ENCODE measurements at regions not wholly inside any gene's neighbourhood (a gene's known extent, or its start where the extent isn't known, plus 50 kb on each side); places are given as distances from the start of the nearest gene placed in this dataset.
A peak's percentile ranks its signal among the peaks of the same experiment; 100 is the strongest.

- DNase-seq (ENCODE audit: extremely low spot score), result no peak
- Histone ChIP-seq H3K4me1 (ENCODE audit: insufficient read depth) (no peaks in the 10 kb centered on the region), H3K27ac (ENCODE audit: low read depth) (no peak overlapping the region), H3K4me3 (ENCODE audit: low read depth, low read length) (no peak overlapping the region), H3K36me3 (ENCODE audit: insufficient read depth) (no peaks in the 10 kb centered on the region)
- 93% methylated on average over 2 of the region's 2 CpGs for WGBS
These were observed 51.3 kb upstream of the CNKSR3 start for GRCh38 chr6:154561750-154562149.

GRCh38 chr6:154565331-154565730 is 54.8 kb upstream of the CNKSR3 start:
- DNase-seq (ENCODE audit: extremely low spot score), result no peak
- H3K4me1 ChIP-seq (ENCODE audit: insufficient read depth), result no peaks in the 10 kb centered on the region
- no peak overlapping the region for H3K27ac ChIP-seq (ENCODE audit: low read depth)
- H3K36me3 ChIP-seq (ENCODE audit: insufficient read depth), result no peaks in the 10 kb centered on the region
- 96% methylated on average over 5 of the region's 5 CpGs for WGBS
- no peak overlapping the region for H3K4me3 ChIP-seq (ENCODE audit: low read depth, low read length)

- no peak for DNase-seq (ENCODE audit: extremely low spot score)
- Histone ChIP-seq H3K4me1 (ENCODE audit: insufficient read depth) (no peaks in the 10 kb centered on the region), H3K4me3 (ENCODE audit: low read depth, low read length) (no peak overlapping the region), H3K27ac (ENCODE audit: low read depth) (no peak overlapping the region), H3K36me3 (ENCODE audit: insufficient read depth) (no peaks in the 10 kb centered on the region)
- WGBS, result over 99% methylated on average over 2 of the region's 2 CpGs
These were observed 56.4 kb upstream of the CNKSR3 start for GRCh38 chr6:154566866-154567265.

DNA sequence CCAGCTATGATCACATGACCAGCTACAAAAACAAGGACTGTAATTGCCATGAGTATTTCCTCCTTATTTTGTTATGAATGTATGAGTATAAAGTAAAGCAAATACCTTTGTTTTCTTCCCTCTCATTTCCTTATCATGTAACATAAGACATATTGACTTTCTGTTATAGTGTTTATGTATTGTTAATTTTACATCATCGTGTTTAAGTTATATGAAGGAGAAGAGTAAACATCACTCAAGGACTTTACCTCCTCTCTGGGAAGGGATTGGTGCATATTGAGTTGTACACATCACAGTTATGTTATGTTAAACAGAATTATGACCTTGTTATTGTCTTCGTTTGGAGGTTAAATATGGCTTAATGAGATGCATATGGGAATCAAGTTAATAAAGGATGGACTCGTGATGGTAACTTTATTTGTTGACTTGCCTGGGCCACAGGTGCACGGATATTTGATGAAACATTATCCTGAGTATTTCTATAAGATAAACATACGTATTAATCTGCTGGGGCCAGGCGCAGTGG is 57.3 kb upstream of the CNKSR3 start:
- no peak for DNase-seq (ENCODE audit: extremely low spot score)
- 85% methylated on average over 6 of the region's 6 CpGs for WGBS

GRCh38 chr6:154569156-154569862 is 58.8 kb upstream of the CNKSR3 start:
- 22% methylated on average over 3 of the region's 3 CpGs for WGBS
- H3K4me3 ChIP-seq (ENCODE audit: low read depth, low read length), result no peak overlapping the region
- H3K27ac ChIP-seq (ENCODE audit: low read depth), result no peak overlapping the region
- no peaks in the 10 kb centered on the region for H3K36me3 ChIP-seq (ENCODE audit: insufficient read depth)
- no peaks in the 10 kb centered on the region for H3K4me1 ChIP-seq (ENCODE audit: insufficient read depth)
- DNase-seq (ENCODE audit: extremely low spot score), result peak; percentile 64

More for the DNA sequence above, 57.3 kb upstream of the CNKSR3 start:
- H3K27ac ChIP-seq (ENCODE audit: low read depth), result no peak overlapping the region
- no peaks in the 10 kb centered on the region for H3K4me1 ChIP-seq (ENCODE audit: insufficient read depth)
- no peak overlapping the region for H3K4me3 ChIP-seq (ENCODE audit: low read depth, low read length)
- H3K36me3 ChIP-seq (ENCODE audit: insufficient read depth), result no peaks in the 10 kb centered on the region

GRCh38 chr6:154570505-154570904 is 60.0 kb upstream of the CNKSR3 start:
- H3K4me3 ChIP-seq (ENCODE audit: low read depth, low read length), result no peak overlapping the region
- WGBS, result 98% methylated on average over 2 of the region's 2 CpGs

GRCh38 chr6:154572556-154572955 is 62.1 kb upstream of the CNKSR3 start:
- DNase-seq (ENCODE audit: extremely low spot score), result no peak
- WGBS, result 60% methylated on average over 6 of the region's 6 CpGs
- no peaks in the 10 kb centered on the region for H3K4me1 ChIP-seq (ENCODE audit: insufficient read depth)

More at GRCh38 chr6:154570505-154570904, 60.0 kb upstream of the CNKSR3 start:
- Histone ChIP-seq H3K4me1 (ENCODE audit: insufficient read depth) (no peaks in the 10 kb centered on the region), H3K36me3 (ENCODE audit: insufficient read depth) (no peaks in the 10 kb centered on the region), H3K27ac (ENCODE audit: low read depth) (no peak overlapping the region)
- no peak for DNase-seq (ENCODE audit: extremely low spot score)

GRCh38 chr6:154578004-154578559 is 67.6 kb upstream of the CNKSR3 start:
- Histone ChIP-seq H3K4me1 (ENCODE audit: insufficient read depth) (no peaks in the 10 kb centered on the region), H3K36me3 (ENCODE audit: insufficient read depth) (no peaks in the 10 kb centered on the region), H3K27ac (ENCODE audit: low read depth) (no peak overlapping the region), H3K4me3 (ENCODE audit: low read depth, low read length) (no peak overlapping the region)
- DNase-seq (ENCODE audit: extremely low spot score), result no peak
- WGBS, result 88% methylated on average over 3 of the region's 3 CpGs

More at GRCh38 chr6:154572556-154572955, 62.1 kb upstream of the CNKSR3 start:
- H3K4me3 ChIP-seq (ENCODE audit: low read depth, low read length), result no peak overlapping the region
- H3K36me3 ChIP-seq (ENCODE audit: insufficient read depth), result no peaks in the 10 kb centered on the region
- H3K27ac ChIP-seq (ENCODE audit: low read depth), result no peak overlapping the region

DNA sequence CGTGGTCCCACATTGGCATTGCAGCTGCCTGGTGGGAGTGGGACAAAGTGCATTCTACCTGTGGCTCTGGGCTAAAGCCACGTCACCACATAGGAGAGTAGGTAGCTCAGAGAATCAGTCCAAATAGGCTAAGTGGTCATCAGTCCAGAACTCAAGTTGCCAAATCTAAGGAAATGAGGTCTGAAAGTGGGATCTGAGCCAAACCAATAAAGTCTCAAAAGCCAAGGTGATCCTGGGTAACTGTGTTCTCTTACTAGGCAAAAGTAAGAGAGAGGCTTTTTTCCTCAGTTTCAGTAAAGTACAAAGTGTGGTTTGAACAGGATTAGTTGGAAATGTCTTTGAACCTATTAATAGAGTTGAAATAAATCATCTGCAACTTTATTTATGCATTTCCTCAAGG is 68.6 kb upstream of the CNKSR3 start:
- no peak for DNase-seq (ENCODE audit: extremely low spot score)
- 68% methylated on average over 2 of the region's 2 CpGs for WGBS
- H3K4me1 ChIP-seq (ENCODE audit: insufficient read depth), result no peaks in the 10 kb centered on the region
- no peak overlapping the region for H3K4me3 ChIP-seq (ENCODE audit: low read depth, low read length)
- no peak overlapping the region for H3K27ac ChIP-seq (ENCODE audit: low read depth)
- H3K36me3 ChIP-seq (ENCODE audit: insufficient read depth), result no peaks in the 10 kb centered on the region

GRCh38 chr6:154579485-154579884 is 69.0 kb upstream of the CNKSR3 start:
- Histone ChIP-seq H3K4me1 (ENCODE audit: insufficient read depth) (no peaks in the 10 kb centered on the region), H3K27ac (ENCODE audit: low read depth) (no peak overlapping the region), H3K36me3 (ENCODE audit: insufficient read depth) (no peaks in the 10 kb centered on the region), H3K4me3 (ENCODE audit: low read depth, low read length) (no peak overlapping the region)
- WGBS, result 22% methylated on average over 3 of the region's 3 CpGs
- no peak for DNase-seq (ENCODE audit: extremely low spot score)

- H3K4me1 ChIP-seq (ENCODE audit: insufficient read depth), result no peaks in the 10 kb centered on the region
- no peaks in the 10 kb centered on the region for H3K36me3 ChIP-seq (ENCODE audit: insufficient read depth)
- DNase-seq (ENCODE audit: extremely low spot score), result no peak
- no peak overlapping the region for H3K4me3 ChIP-seq (ENCODE audit: low read depth, low read length)
- H3K27ac ChIP-seq (ENCODE audit: low read depth), result no peak overlapping the region
These were observed 70.1 kb upstream of the CNKSR3 start for GRCh38 chr6:154580397-154581135.

GRCh38 chr6:154582696-154583095 is 72.2 kb upstream of the CNKSR3 start:
- DNase-seq (ENCODE audit: extremely low spot score), result no peak
- Histone ChIP-seq H3K27ac (ENCODE audit: low read depth) (no peak overlapping the region), H3K4me1 (ENCODE audit: insufficient read depth) (no peaks in the 10 kb centered on the region), H3K36me3 (ENCODE audit: insufficient read depth) (no peaks in the 10 kb centered on the region), H3K4me3 (ENCODE audit: low read depth, low read length) (no peak overlapping the region)
- 64% methylated on average over 1 of the region's 1 CpG for WGBS

GRCh38 chr6:154583546-154584188 is 73.2 kb upstream of the CNKSR3 start:
- Histone ChIP-seq H3K4me1 (ENCODE audit: insufficient read depth) (no peaks in the 10 kb centered on the region), H3K27ac (ENCODE audit: low read depth) (no peak overlapping the region), H3K36me3 (ENCODE audit: insufficient read depth) (no peaks in the 10 kb centered on the region), H3K4me3 (ENCODE audit: low read depth, low read length) (no peak overlapping the region)
- DNase-seq (ENCODE audit: extremely low spot score), result no peak
- WGBS, result 69% methylated on average over 4 of the region's 4 CpGs
